HCT116 (cell line): ENCODE measurements at regions not wholly inside any gene's neighbourhood (a gene's known extent, or its start where the extent isn't known, plus 50 kb on each side); places are given as distances from the start of the nearest gene placed in this dataset.

ENCODE experiments used
- ATAC-seq: fragments of 200-7000 bp; cut with Tn5 transposase; 2 replicates; pipeline ENCODE4 v1.9.1; 2020; ENCODE audit warnings: mild to moderate bottlenecking, moderate library complexity
- BruUV-seq: library from RNA; stranded (reverse); fragments of 400-500 nt; replicated peaks from 2 replicates; lab custom pipeline; 2021; lab: Mats Ljungman, UMichigan
- CTCF ChIA-PET: fragments of 300-600 bp; sonication (Branson Sonifier 250); formaldehyde crosslinking; loops from one replicate; lab custom pipeline; 2021; ENCODE audit warnings: antibody characterized with exemption; lab: Charles Lee
- POLR2A ChIA-PET: fragments of 300-600, 350-600 bp; sonication (Branson Sonifier 250); formaldehyde crosslinking; loops from one replicate; lab custom pipeline; 2021; ENCODE audit warnings: antibody characterized with exemption; lab: Charles Lee
- RAD21 ChIA-PET, 2 experiments: fragments of 300-600 bp; sonication (Branson Sonifier 250); formaldehyde crosslinking; loops; one replicate each; lab custom pipeline; 2023; ENCODE audit warnings: low total read pairs in 2 of 2; ENCODE audit not compliant: uncharacterized antibody in 2 of 2, unreplicated experiment in 2 of 2, low non-redundant PET in 1 of 2; lab: Charles Lee
- DNase-seq: peaks from one replicate; pipeline ENCODE4 v3.0.0-alpha.2; 2010; ENCODE audit warnings: low read depth, low spot score
- H2AFZ ChIP-seq: fragments of 200-600 bp; shearing (Covaris generic), sonication (generic); 2 replicates; pipeline ENCODE4 v1.6.1; 2017; ENCODE audit warnings: low read depth, mixed run types, mixed read lengths, antibody characterized with exemption, low read length; ENCODE audit not compliant: poor library complexity, severe bottlenecking
- H3K27ac ChIP-seq: 2 replicates; pipeline ENCODE4 v1.5.1; 2012; ENCODE audit warnings: low read depth, low read length
- H3K27me3 ChIP-seq: fragments of 200-600 bp; sonication (generic); 2 replicates; pipeline ENCODE4 v1.6.1; 2016; ENCODE audit warnings: mixed run types, low read length, mixed read lengths; ENCODE audit not compliant: insufficient read depth
- H3K36me3 ChIP-seq, 2 experiments: fragments of 200-500 bp in 1 of 2; fragments of 200-600 bp in 1 of 2; sonication (Bioruptor generic) in 1 of 2; sonication (generic) in 1 of 2; 2 replicates each; pipeline versions ENCODE4 v1.5.1 to v1.6.1; 2014 to 2016; ENCODE audit warnings: low read length in 2 of 2, inconsistent platforms in 1 of 2, mixed read lengths in 1 of 2, mixed run types in 1 of 2; ENCODE audit not compliant: insufficient read depth in 2 of 2, control insufficient read depth in 1 of 2
- H3K4me1 ChIP-seq, 2 experiments: fragments of 200-600 bp in 1 of 2; sonication (generic) in 1 of 2; 2 replicates each; pipeline versions ENCODE4 v1.5.1 to v1.6.1; 2012 to 2017; ENCODE audit warnings: low read length in 2 of 2, inconsistent platforms in 1 of 2, mild to moderate bottlenecking in 1 of 2, mixed read lengths in 1 of 2, mixed run types in 1 of 2, moderate library complexity in 1 of 2; ENCODE audit not compliant: insufficient read depth in 2 of 2, control insufficient read depth in 1 of 2
- H3K4me2 ChIP-seq: fragments of 200-600 bp; sonication (generic); 2 replicates; pipeline ENCODE4 v1.6.1; 2017; ENCODE audit warnings: mixed run types, low read length, mixed read lengths
- H3K4me3 ChIP-seq, 2 experiments: fragments of 200-600 bp in 1 of 2; sonication (generic) in 1 of 2; replicated peaks in 1 of 2; 2 replicates each; pipeline ENCODE4 v1.5.1; 2011 to 2016; ENCODE audit warnings: low read length in 2 of 2, control low read depth in 1 of 2, low read depth in 1 of 2, mild to moderate bottlenecking in 1 of 2, mixed read lengths in 1 of 2, mixed run types in 1 of 2
- H3K79me2 ChIP-seq: fragments of 200-600 bp; sonication (generic); 2 replicates; pipeline ENCODE4 v1.6.1; 2017; ENCODE audit warnings: mild to moderate bottlenecking, mixed run types, low read length, moderate library complexity, mixed read lengths; ENCODE audit not compliant: insufficient read depth
- H3K9ac ChIP-seq: fragments of 200-600 bp; sonication (generic); 2 replicates; pipeline ENCODE4 v1.6.1; 2016; ENCODE audit warnings: low read length, mixed read lengths
- H3K9me2 ChIP-seq: fragments of 200-600 bp; sonication (generic), shearing (Covaris generic); 2 replicates; pipeline ENCODE4 v1.6.1; 2017; ENCODE audit warnings: mixed run types, mild to moderate bottlenecking, moderate library complexity; ENCODE audit not compliant: insufficient read depth
- H3K9me3 ChIP-seq, 2 experiments: fragments of 200-500 bp in 1 of 2; fragments of 200-600 bp in 1 of 2; sonication (Bioruptor generic) in 1 of 2; sonication (generic) in 1 of 2; 2 replicates each; pipeline ENCODE4 v1.6.1; 2014 to 2017; ENCODE audit warnings: low read length in 2 of 2, mixed read lengths in 2 of 2, inconsistent platforms in 1 of 2, low read depth in 1 of 2, mild to moderate bottlenecking in 1 of 2, mixed run types in 1 of 2, moderate library complexity in 1 of 2; ENCODE audit not compliant: control insufficient read depth in 1 of 2, insufficient read depth in 1 of 2
- H4K20me1 ChIP-seq: fragments of 200-600 bp; sonication (generic), shearing (Covaris generic); 2 replicates; pipeline ENCODE4 v1.6.1; 2017; ENCODE audit warnings: mixed run types, mild to moderate bottlenecking, moderate library complexity; ENCODE audit not compliant: insufficient read depth
- CEBPB ChIP-seq: IDR thresholded peaks from 2 replicates; pipeline ENCODE4 v1.6.1; 2012; ENCODE audit warnings: low read depth
- EGR1 ChIP-seq: IDR thresholded peaks from 2 replicates; pipeline ENCODE4 v1.6.1; 2012; ENCODE audit warnings: low read depth
- RAD21 ChIP-seq: IDR thresholded peaks from 2 replicates; pipeline ENCODE4 v1.6.1; 2012; ENCODE audit warnings: low read depth, mild to moderate bottlenecking
- SP1 ChIP-seq: IDR thresholded peaks from 2 replicates; pipeline ENCODE4 v1.6.1; 2012; ENCODE audit warnings: low read depth
- YY1 ChIP-seq: IDR thresholded peaks from 2 replicates; pipeline ENCODE4 v1.6.1; 2011; ENCODE audit warnings: low read length, low read depth, moderate library complexity, mild to moderate bottlenecking; ENCODE audit not compliant: insufficient replicate concordance; ENCODE audit errors: extremely low read depth
- intact Hi-C: fragments of 100-400 bp; cut with micrococcal nuclease; formaldehyde crosslinking; loops from 2 replicates; pipeline ENCODE4 v1.10.0; 2022
- TF ChIP-seq, protein P1 (sequence below), 3 experiments: fragments of 200-600 bp in 1 of 3; sonication (generic) in 1 of 3; IDR thresholded peaks in 2 of 3; conservative IDR thresholded peaks in 1 of 3; 2 replicates each; pipeline ENCODE4 v1.5.1; 2012 to 2017; ENCODE audit warnings: low read depth in 2 of 3, low read length in 2 of 3, antibody characterized with exemption in 1 of 3, borderline replicate concordance in 1 of 3, control low read depth in 1 of 3, mild to moderate bottlenecking in 1 of 3, mixed read lengths in 1 of 3, mixed run types in 1 of 3, moderate library complexity in 1 of 3; ENCODE audit not compliant: insufficient read depth in 1 of 3

- H3K36me3 ChIP-seq = no peaks in the 10 kb centered on the region
- no peak overlapping the region for H3K4me3 ChIP-seq
- no peaks in the 10 kb centered on the region for H3K9me2 ChIP-seq
- CTCF ChIA-PET = no interaction called here
- no peak for DNase-seq
- no peaks in the 10 kb centered on the region for H3K79me2 ChIP-seq
- no peaks in the 10 kb centered on the region for H3K4me1 ChIP-seq
- H3K9ac ChIP-seq = no peak overlapping the region
- H3K27ac ChIP-seq = no peak overlapping the region
- H4K20me1 ChIP-seq = no peaks in the 10 kb centered on the region
- no peak overlapping the region for H3K4me2 ChIP-seq
- H3K27me3 ChIP-seq = peaks cover 21% of the 10 kb centered on the region; the same call in 1 of the 2 replicates
- no peaks in the 10 kb centered on the region for H3K9me3 ChIP-seq
- intact Hi-C loops = no loop called here
- H2AFZ ChIP-seq = no peak overlapping the region
- POLR2A ChIA-PET = no interaction called here
- no peak for ATAC-seq
- TF ChIP-seq, protein P1, sequence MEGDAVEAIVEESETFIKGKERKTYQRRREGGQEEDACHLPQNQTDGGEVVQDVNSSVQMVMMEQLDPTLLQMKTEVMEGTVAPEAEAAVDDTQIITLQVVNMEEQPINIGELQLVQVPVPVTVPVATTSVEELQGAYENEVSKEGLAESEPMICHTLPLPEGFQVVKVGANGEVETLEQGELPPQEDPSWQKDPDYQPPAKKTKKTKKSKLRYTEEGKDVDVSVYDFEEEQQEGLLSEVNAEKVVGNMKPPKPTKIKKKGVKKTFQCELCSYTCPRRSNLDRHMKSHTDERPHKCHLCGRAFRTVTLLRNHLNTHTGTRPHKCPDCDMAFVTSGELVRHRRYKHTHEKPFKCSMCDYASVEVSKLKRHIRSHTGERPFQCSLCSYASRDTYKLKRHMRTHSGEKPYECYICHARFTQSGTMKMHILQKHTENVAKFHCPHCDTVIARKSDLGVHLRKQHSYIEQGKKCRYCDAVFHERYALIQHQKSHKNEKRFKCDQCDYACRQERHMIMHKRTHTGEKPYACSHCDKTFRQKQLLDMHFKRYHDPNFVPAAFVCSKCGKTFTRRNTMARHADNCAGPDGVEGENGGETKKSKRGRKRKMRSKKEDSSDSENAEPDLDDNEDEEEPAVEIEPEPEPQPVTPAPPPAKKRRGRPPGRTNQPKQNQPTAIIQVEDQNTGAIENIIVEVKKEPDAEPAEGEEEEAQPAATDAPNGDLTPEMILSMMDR (IDR thresholded peaks at IDR 0.05 in 2 of 3, conservative IDR thresholded peaks at IDR 0.05 in 1 of 3; ENCODE audit: borderline replicate concordance in 1 of 3, insufficient read depth in 1 of 3, low read depth in 2 of 3, low read length in 2 of 3) = no peak
- TF ChIP-seq EGR1 = no peak
- RAD21 ChIA-PET = no interaction called here
- no TSS peak for BruUV-seq
Observed at GRCh38 chr1:69294171-69294570, 273.6 kb upstream of the LRRC7 start.

- DNase-seq (no peak), ATAC-seq (no peak)
- Histone ChIP-seq H3K79me2 (no peaks in the 10 kb centered on the region), H3K9me2 (no peaks in the 10 kb centered on the region), H3K9ac (no peak overlapping the region), H3K9me3 (no peaks in the 10 kb centered on the region), H2AFZ (no peak overlapping the region), H3K27me3 (peaks cover 21% of the 10 kb centered on the region; the same call in 1 of the 2 replicates), H3K4me1 (no peaks in the 10 kb centered on the region), H3K4me2 (no peak overlapping the region), H3K4me3 (no peak overlapping the region), H4K20me1 (no peaks in the 10 kb centered on the region), H3K27ac (no peak overlapping the region), H3K36me3 (no peaks in the 10 kb centered on the region)
- TF ChIP-seq YY1 (no peak), EGR1 (no peak), CEBPB (no peak), SP1 (no peak), RAD21 (no peak)
- RAD21 ChIA-PET = no interaction called here
- intact Hi-C loops = no loop called here
- CTCF ChIA-PET = no interaction called here
- BruUV-seq = no TSS peak
- POLR2A ChIA-PET = no interaction called here
Observed at GRCh38 chr1:69295265-69295664, 272.5 kb upstream of the LRRC7 start.
